IMR-90 (cell line): ENCODE measurements at regions not wholly inside any gene's neighbourhood (a gene's known extent, or its start where the extent isn't known, plus 50 kb on each side); places are given as distances from the start of the nearest gene placed in this dataset.

Experiments used
- ATAC-seq: fragments of 200-7000 bp; cut with Tn5 transposase; 2 replicates; pipeline ENCODE4 v1.9.1; 2020; ENCODE audit warnings: low read depth, mild to moderate bottlenecking, moderate library complexity
- BruUV-seq: library from RNA; stranded (reverse); fragments of 400-500 nt; replicated peaks from 2 replicates; lab custom pipeline; 2021; lab: Mats Ljungman, UMichigan
- CTCF ChIA-PET: fragments of 300-600 bp; formaldehyde crosslinking; extraction: SDS; loops from one replicate; lab custom pipeline; 2021; ENCODE audit warnings: antibody characterized with exemption; lab: Yijun Ruan, JAX
- POLR2A ChIA-PET: fragments of 300-600 bp; sonication (Branson Sonifier 250); formaldehyde crosslinking; loops from one replicate; lab custom pipeline; 2022; ENCODE audit warnings: antibody characterized with exemption; ENCODE audit not compliant: unreplicated experiment; lab: Charles Lee
- DNase-seq: peaks from one replicate; pipeline ENCODE4 v3.0.0; 2013
- H2AFZ ChIP-seq: replicated peaks from 2 replicates; pipeline ENCODE3; 2013; ENCODE audit warnings: low read length, mild to moderate bottlenecking; ENCODE audit not compliant: poor library complexity
- H2AK5ac ChIP-seq: 2 replicates; pipeline ENCODE4 v1.6.1; 2013; ENCODE audit warnings: low read depth, low read length, inconsistent platforms
- H2AK9ac ChIP-seq: replicated peaks from 2 replicates; pipeline ENCODE3; 2013; ENCODE audit warnings: mild to moderate bottlenecking, low read depth, low read length, moderate library complexity; ENCODE audit not compliant: poor library complexity
- H2BK120ac ChIP-seq: 2 replicates; pipeline ENCODE4 v1.6.1; 2013; ENCODE audit warnings: low read depth, low read length, inconsistent platforms
- H2BK15ac ChIP-seq: 3 replicates; pipeline ENCODE4 v1.6.1; 2013; ENCODE audit warnings: low read depth, low read length, inconsistent platforms
- H2BK20ac ChIP-seq: 2 replicates; pipeline ENCODE4 v1.6.1; 2013; ENCODE audit warnings: low read depth, mild to moderate bottlenecking, inconsistent platforms, low read length, moderate library complexity
- H2BK5ac ChIP-seq: 2 replicates; pipeline ENCODE4 v1.6.1; 2013; ENCODE audit warnings: mild to moderate bottlenecking, low read depth, low read length, inconsistent platforms; ENCODE audit not compliant: poor library complexity, severe bottlenecking
- H3K14ac ChIP-seq: replicated peaks from 2 replicates; pipeline ENCODE4 v1.6.1; 2013; ENCODE audit warnings: low read depth, low read length, inconsistent platforms
- H3K18ac ChIP-seq: 2 replicates; pipeline ENCODE4 v1.6.1; 2013; ENCODE audit warnings: low read depth, low read length, control low read depth
- H3K23ac ChIP-seq: 2 replicates; pipeline ENCODE4 v1.6.1; 2013; ENCODE audit warnings: low read depth, low read length, inconsistent platforms
- H3K27ac ChIP-seq: 2 replicates; pipeline ENCODE4 v1.5.1; 2013; ENCODE audit warnings: mild to moderate bottlenecking, control low read depth, low read length; ENCODE audit not compliant: insufficient read depth
- H3K27me3 ChIP-seq: 2 replicates; pipeline ENCODE4 v1.6.1; 2013; ENCODE audit warnings: low read length; ENCODE audit not compliant: control insufficient read depth, insufficient read depth
- H3K36me3 ChIP-seq: 2 replicates; pipeline ENCODE4 v1.6.1; 2013; ENCODE audit warnings: low read length, mixed read lengths; ENCODE audit not compliant: control insufficient read depth, insufficient read depth
- H3K4ac ChIP-seq: 2 replicates; pipeline ENCODE4 v1.6.1; 2013; ENCODE audit warnings: low read depth, low read length, inconsistent platforms
- H3K4me1 ChIP-seq: 2 replicates; pipeline ENCODE4 v1.6.1; 2013; ENCODE audit warnings: low read length, mixed read lengths; ENCODE audit not compliant: control insufficient read depth, insufficient read depth
- H3K4me2 ChIP-seq: 2 replicates; pipeline ENCODE4 v1.6.1; 2013; ENCODE audit warnings: low read depth, mild to moderate bottlenecking, control low read depth, low read length, moderate library complexity
- H3K4me3 ChIP-seq: 2 replicates; pipeline ENCODE4 v1.5.1; 2013; ENCODE audit warnings: low read depth, mild to moderate bottlenecking, control low read depth, low read length, moderate library complexity; ENCODE audit not compliant: insufficient read depth
- H3K56ac ChIP-seq: 2 replicates; pipeline ENCODE4 v1.6.1; 2013; ENCODE audit warnings: low read length, inconsistent platforms; ENCODE audit not compliant: insufficient read depth; ENCODE audit errors: extremely low read depth
- H3K79me1 ChIP-seq, 2 experiments: 2 replicates each; pipeline ENCODE4 v1.6.1; 2013; ENCODE audit warnings: low read length in 2 of 2, inconsistent platforms in 1 of 2, low read depth in 1 of 2
- H3K9ac ChIP-seq: 2 replicates; pipeline ENCODE4 v1.6.1; 2013; ENCODE audit warnings: low read depth, low read length, control low read depth
- H3K9me1 ChIP-seq: 2 replicates; pipeline ENCODE4 v1.6.1; 2013; ENCODE audit warnings: low read length, inconsistent platforms; ENCODE audit not compliant: insufficient read depth
- H3K9me3 ChIP-seq: 2 replicates; pipeline ENCODE4 v1.6.1; 2013; ENCODE audit warnings: low read length; ENCODE audit not compliant: control insufficient read depth, insufficient read depth
- H4K20me1 ChIP-seq: 2 replicates; pipeline ENCODE4 v1.6.1; 2013; ENCODE audit warnings: low read length, inconsistent platforms; ENCODE audit not compliant: insufficient read depth
- H4K5ac ChIP-seq: 2 replicates; pipeline ENCODE4 v1.6.1; 2013; ENCODE audit warnings: mild to moderate bottlenecking, low read depth, low read length, control low read depth
- H4K8ac ChIP-seq, 2 experiments: 2 replicates each; pipeline ENCODE4 v1.6.1; 2013; ENCODE audit warnings: low read depth in 2 of 2, low read length in 2 of 2, control low read depth in 1 of 2, inconsistent platforms in 1 of 2
- H4K91ac ChIP-seq: 2 replicates; pipeline ENCODE4 v1.6.1; 2013; ENCODE audit warnings: low read depth, low read length, inconsistent platforms; ENCODE audit not compliant: insufficient read depth
- BHLHE40 ChIP-seq: fragments of 150-350 bp; IDR thresholded peaks from 2 replicates; pipeline ENCODE4 v1.6.1; 2016; ENCODE audit warnings: mild to moderate bottlenecking, low read depth, low read length
- CEBPB ChIP-seq: IDR thresholded peaks from 2 replicates; pipeline ENCODE4 v1.6.1; 2012; ENCODE audit warnings: low read depth, low read length, improper control_type of control experiment
- CHD1 ChIP-seq: IDR thresholded peaks from 2 replicates; pipeline ENCODE4 v1.6.1; 2012; ENCODE audit warnings: low read depth, low read length, improper control_type of control experiment
- CTCF ChIP-seq: conservative IDR thresholded peaks from 2 replicates; pipeline ENCODE4 v1.5.1; 2012; ENCODE audit warnings: mild to moderate bottlenecking, low read depth, low read length, improper control_type of control experiment
- ELK1 ChIP-seq: fragments of 150-350 bp; IDR thresholded peaks from 2 replicates; pipeline ENCODE4 v1.6.1; 2016; ENCODE audit warnings: low read depth, mild to moderate bottlenecking, low read length, moderate library complexity, borderline replicate concordance
- FOS ChIP-seq: fragments of 150-350 bp; IDR thresholded peaks from 2 replicates; pipeline ENCODE4 v1.6.1; 2016; ENCODE audit warnings: low read depth, low read length
- MAFK ChIP-seq: IDR thresholded peaks from 2 replicates; pipeline ENCODE4 v1.6.1; 2012; ENCODE audit warnings: low read depth, low read length, improper control_type of control experiment
- MAZ ChIP-seq: IDR thresholded peaks from 2 replicates; pipeline ENCODE4 v1.6.1; 2012; ENCODE audit warnings: low read depth, mild to moderate bottlenecking, low read length, improper control_type of control experiment, moderate library complexity, borderline replicate concordance
- MXI1 ChIP-seq: IDR thresholded peaks from 2 replicates; pipeline ENCODE4 v1.6.1; 2012; ENCODE audit warnings: low read depth, mild to moderate bottlenecking, low read length, moderate library complexity, borderline replicate concordance
- NFE2L2 ChIP-seq: fragments of 150-350 bp; IDR thresholded peaks from 2 replicates; pipeline ENCODE4 v1.6.1; 2016; ENCODE audit warnings: low read depth, mild to moderate bottlenecking, low read length
- POLR2A ChIP-seq: IDR thresholded peaks from 2 replicates; pipeline ENCODE4 v1.6.1; 2012; ENCODE audit warnings: mild to moderate bottlenecking, low read depth, low read length
- RAD21 ChIP-seq: IDR thresholded peaks from 2 replicates; pipeline ENCODE4 v1.6.1; 2012; ENCODE audit warnings: low read length, improper control_type of control experiment
- RCOR1 ChIP-seq: IDR thresholded peaks from 2 replicates; pipeline ENCODE4 v1.6.1; 2012; ENCODE audit warnings: mild to moderate bottlenecking, low read length, improper control_type of control experiment; ENCODE audit not compliant: insufficient replicate concordance
- RFX5 ChIP-seq: IDR thresholded peaks from 2 replicates; pipeline ENCODE4 v1.8.0; 2012; ENCODE audit warnings: low read depth, mild to moderate bottlenecking, low read length, moderate library complexity
- SMC3 ChIP-seq: fragments of 150-350 bp; IDR thresholded peaks from 2 replicates; pipeline ENCODE4 v1.6.1; 2016; ENCODE audit warnings: low read depth, mild to moderate bottlenecking, antibody characterized with exemption, low read length, moderate library complexity
- USF2 ChIP-seq: fragments of 150-350 bp; IDR thresholded peaks from 2 replicates; pipeline ENCODE4 v1.6.1; 2017; ENCODE audit warnings: mild to moderate bottlenecking, antibody characterized with exemption, low read length, low read depth
- WGBS, 2 experiments: methylation state at CpG; one replicate each; pipeline versions ENCODE4 v1.1.5 to v1.1.7; 2013; ENCODE audit warnings: missing lambda C conversion rate in 2 of 2; ENCODE audit not compliant: insufficient read length in 1 of 2; ENCODE audit errors: extremely low coverage in 2 of 2; 5-methylcytosine and 5-hydroxymethylcytosine counted together
- dilution Hi-C: fragments of 300-500 bp; cut with HindIII; formaldehyde crosslinking; loops from one replicate; pipeline ENCODE4 v1.14.3; 2018; ENCODE audit warnings: low sequenced_read_pairs; ENCODE audit not compliant: unreplicated experiment
- in situ Hi-C: fragments of 300-500 bp; cut with MboI; formaldehyde crosslinking; loops from 3 replicates; pipeline ENCODE4 v1.14.3; 2019; ENCODE audit warnings: low sequenced_read_pairs, inconsistent platforms, mixed read lengths
- intact Hi-C: fragments of 100-400 bp; cut with micrococcal nuclease; formaldehyde crosslinking; loops from 2 replicates; pipeline ENCODE4 v1.10.0; 2022

- BruUV-seq: no TSS peak
These were observed 58.9 kb upstream of the SRSF6 start for GRCh38 chr20:43398676-43399324.

More at GRCh38 chr20:43398676-43399324, 58.9 kb upstream of the SRSF6 start:
- Histone ChIP-seq H3K14ac (no peak overlapping the region), H2BK15ac (no peak overlapping the region), H3K27ac (no peak overlapping the region), H2AK5ac (no peak overlapping the region), H4K91ac (no peak overlapping the region), H2BK20ac (no peak overlapping the region), H3K4me2 (no peak overlapping the region), H3K4me3 (no peak overlapping the region), H3K9ac (no peak overlapping the region), H3K4ac (no peak overlapping the region), H3K18ac (no peak overlapping the region), H3K9me3 (no peaks in the 10 kb centered on the region), H2BK5ac (no peak overlapping the region), H3K79me1 (no peaks in the 10 kb centered on the region), H2AFZ (no peak overlapping the region), H3K36me3 (no peaks in the 10 kb centered on the region), H3K56ac (no peak overlapping the region), H4K8ac (no peak overlapping the region), H2BK120ac (no peak overlapping the region), H3K23ac (no peak overlapping the region), H4K20me1 (no peaks in the 10 kb centered on the region), H2AK9ac (no peak overlapping the region), H3K9me1 (no peaks in the 10 kb centered on the region), H4K5ac (no peak overlapping the region), H3K27me3 (no peaks in the 10 kb centered on the region; the same call in 1 of the 2 replicates), H3K4me1 (no peaks in the 10 kb centered on the region)
- in situ Hi-C loops (no loop called here), dilution Hi-C loops (no loop called here), intact Hi-C loops (no loop called here)
- ChIA-PET POLR2A (no interaction called here), CTCF (no interaction called here)
- no peak for ATAC-seq
- WGBS, 2 experiments: 64% methylated on average over 5 of the region's 8 CpGs; no CpG with 5 or more reads in 1 of the 2 experiments
- TF ChIP-seq CTCF (no peak), RAD21 (no peak), CEBPB (no peak), SMC3 (no peak), ELK1 (no peak), BHLHE40 (no peak), MAZ (no peak), RFX5 (no peak), MXI1 (no peak), NFE2L2 (no peak), POLR2A (no peak), MAFK (no peak), RCOR1 (no peak), CHD1 (no peak), USF2 (no peak), FOS (no peak)
- DNase-seq: no peak
